ENCODE measurements at regions not wholly inside any gene's neighbourhood (a gene's known extent, or its start where the extent isn't known, plus 50 kb on each side); places are given as distances from the start of the nearest gene placed in this dataset.

DNA sequence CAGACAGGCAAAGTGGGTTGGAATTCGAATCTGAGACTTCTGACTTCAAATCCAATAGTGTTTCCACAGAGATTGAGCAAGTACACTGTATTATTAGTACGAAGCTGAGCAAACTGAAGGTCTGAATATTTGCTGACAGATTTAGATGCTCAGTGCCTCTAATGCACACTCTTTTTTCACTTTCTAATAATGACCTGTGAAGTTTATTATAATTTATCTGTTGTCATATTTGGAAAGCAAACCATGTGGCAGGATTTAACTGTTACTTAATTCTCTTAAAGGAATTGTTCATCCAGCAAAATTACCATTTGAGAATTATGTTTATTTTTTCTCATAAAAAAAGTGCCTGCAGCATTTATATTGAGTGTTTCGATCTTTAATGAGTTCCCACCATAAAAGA lies 277.3 kb downstream of the DMRT2 start:
- Histone ChIP-seq H3K79me2 (ENCODE audit: insufficient read depth, low read length) (no peaks in the 10 kb centered on the region), H3K9ac (ENCODE audit: low read length) (no peak overlapping the region), H3K27ac (ENCODE audit: low read depth, low read length) (no peak overlapping the region), H2AFZ (ENCODE audit: low read depth, low read length, poor library complexity, severe bottlenecking) (no peak overlapping the region), H3K36me3 (ENCODE audit: control insufficient read depth in 1 of 2, insufficient read depth in 2 of 2, low read length in 2 of 2) (no peaks in the 10 kb centered on the region), H3K9me3 (ENCODE audit: control insufficient read depth in 1 of 2, insufficient read depth in 1 of 2, low read depth in 1 of 2, low read length in 2 of 2) (peaks cover 4 to 7% of the 10 kb centered on the region in 2 experiments; a peak in 2 of 4 replicates), H3K4me3 (replicated peaks in 1 of 2; ENCODE audit: low read depth in 1 of 2, low read length in 2 of 2) (no peak overlapping the region), H3K4me2 (ENCODE audit: low read length) (no peak overlapping the region), H3K4me1 (ENCODE audit: control insufficient read depth in 1 of 2, insufficient read depth in 2 of 2, low read length in 2 of 2) (no peaks in the 10 kb centered on the region), H3K27me3 (ENCODE audit: insufficient read depth, low read length) (no peaks in the 10 kb centered on the region), H3K9me2 (ENCODE audit: insufficient read depth) (no peaks in the 10 kb centered on the region), H4K20me1 (ENCODE audit: insufficient read depth) (no peaks in the 10 kb centered on the region)
- DNase-seq (ENCODE audit: low read depth, low spot score) (no peak), ATAC-seq (no peak)
- ChIA-PET POLR2A (no interaction called here), RAD21 (ENCODE audit: low non-redundant PET in 1 of 2, low total read pairs in 2 of 2, uncharacterized antibody in 2 of 2, unreplicated experiment in 2 of 2) (no interaction called here), CTCF (no interaction called here)
- no peak for TF ChIP-seq SIN3A (IDR thresholded peaks at IDR 0.05; ENCODE audit: low read depth)
- TF ChIP-seq SRF (IDR thresholded peaks at IDR 0.05; ENCODE audit: low read depth): no peak
- TF ChIP-seq POLR2AphosphoS5 (IDR thresholded peaks at IDR 0.05; ENCODE audit: low read depth, low read length): no peak
- TF ChIP-seq EZH2phosphoT487 (IDR thresholded peaks at IDR 0.05; ENCODE audit: borderline replicate concordance): no peak
- no peak for TF ChIP-seq ATF3 (IDR thresholded peaks at IDR 0.05)
- no peak for TF ChIP-seq REST (IDR thresholded peaks at IDR 0.05; ENCODE audit: low read depth)
- no peak for TF ChIP-seq FOSL1 (IDR thresholded peaks at IDR 0.05; ENCODE audit: low read depth)
- TF ChIP-seq RAD21 (IDR thresholded peaks at IDR 0.05; ENCODE audit: low read depth): no peak
- TF ChIP-seq YY1 (IDR thresholded peaks at IDR 0.05; ENCODE audit: extremely low read depth, insufficient replicate concordance, low read depth, low read length): no peak
- no peak for TF ChIP-seq CBX3 (IDR thresholded peaks at IDR 0.05; ENCODE audit: low read depth)
- no TSS peak for BruUV-seq (replicated peaks)
- intact Hi-C loops (cut with micrococcal nuclease): no loop called here

Measured in HCT116 (cell line).